ENCODE measurements at regions not wholly inside any gene's neighbourhood (a gene's known extent, or its start where the extent isn't known, plus 50 kb on each side); places are given as distances from the start of the nearest gene placed in this dataset.

- no peak for TF ChIP-seq POLR2A (IDR thresholded peaks at IDR 0.05)
- no peak for TF ChIP-seq CTCF (IDR thresholded peaks at IDR 0.05)
These were observed 251.0 kb downstream of the AHR start for GRCh38 chr7:17549406-17549805.
